Keratinocyte (primary cell): ENCODE measurements at regions not wholly inside any gene's neighbourhood (a gene's known extent, or its start where the extent isn't known, plus 50 kb on each side); places are given as distances from the start of the nearest gene placed in this dataset.

Experiments used
- EZH2 ChIP-seq: IDR thresholded peaks from one replicate; pipeline ENCODE4 v1.6.1; 2012; ENCODE audit warnings: inconsistent platforms, mild to moderate bottlenecking, low read length, moderate library complexity
- TF ChIP-seq, protein P1 (sequence below), 3 experiments: IDR thresholded peaks in 1 of 3; conservative IDR thresholded peaks in 1 of 3; optimal IDR thresholded peaks in 1 of 3; 2 replicates in 2 of 3; 3 replicates in 1 of 3; pipeline versions ENCODE3 to v1.5.1; 2011; ENCODE audit warnings: low read length in 3 of 3, mild to moderate bottlenecking in 3 of 3, moderate library complexity in 2 of 3, control low read depth in 1 of 3, inconsistent platforms in 1 of 3; ENCODE audit not compliant: insufficient read depth in 2 of 3; ENCODE audit errors: extremely low read depth in 1 of 3

DNA sequence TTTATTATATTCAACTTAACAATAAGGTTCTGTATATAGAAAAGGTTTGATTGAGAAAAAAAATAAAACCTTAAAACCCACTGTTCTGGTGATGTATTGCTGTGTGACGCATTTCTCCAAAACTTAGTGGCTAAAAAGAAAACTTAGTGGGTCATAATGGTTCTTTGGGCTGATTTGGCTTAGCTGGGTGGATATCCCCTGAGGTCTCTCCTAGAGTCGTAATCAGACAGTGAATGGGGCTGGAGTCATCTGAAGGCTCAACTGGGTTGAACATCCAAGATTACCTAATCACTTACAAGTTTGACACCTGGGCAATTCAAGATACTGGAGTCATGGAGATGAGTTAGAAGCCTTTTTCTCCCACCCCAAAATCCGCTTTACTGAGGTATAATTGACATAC is 111.6 kb upstream of the TBL1XR1 start:
- TF ChIP-seq, protein P1, sequence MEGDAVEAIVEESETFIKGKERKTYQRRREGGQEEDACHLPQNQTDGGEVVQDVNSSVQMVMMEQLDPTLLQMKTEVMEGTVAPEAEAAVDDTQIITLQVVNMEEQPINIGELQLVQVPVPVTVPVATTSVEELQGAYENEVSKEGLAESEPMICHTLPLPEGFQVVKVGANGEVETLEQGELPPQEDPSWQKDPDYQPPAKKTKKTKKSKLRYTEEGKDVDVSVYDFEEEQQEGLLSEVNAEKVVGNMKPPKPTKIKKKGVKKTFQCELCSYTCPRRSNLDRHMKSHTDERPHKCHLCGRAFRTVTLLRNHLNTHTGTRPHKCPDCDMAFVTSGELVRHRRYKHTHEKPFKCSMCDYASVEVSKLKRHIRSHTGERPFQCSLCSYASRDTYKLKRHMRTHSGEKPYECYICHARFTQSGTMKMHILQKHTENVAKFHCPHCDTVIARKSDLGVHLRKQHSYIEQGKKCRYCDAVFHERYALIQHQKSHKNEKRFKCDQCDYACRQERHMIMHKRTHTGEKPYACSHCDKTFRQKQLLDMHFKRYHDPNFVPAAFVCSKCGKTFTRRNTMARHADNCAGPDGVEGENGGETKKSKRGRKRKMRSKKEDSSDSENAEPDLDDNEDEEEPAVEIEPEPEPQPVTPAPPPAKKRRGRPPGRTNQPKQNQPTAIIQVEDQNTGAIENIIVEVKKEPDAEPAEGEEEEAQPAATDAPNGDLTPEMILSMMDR (optimal IDR thresholded peaks at IDR 0.05 in 1 of 3, IDR thresholded peaks at IDR 0.05 in 1 of 3, conservative IDR thresholded peaks at IDR 0.05 in 1 of 3; ENCODE audit: extremely low read depth in 1 of 3, insufficient read depth in 2 of 3, low read length in 3 of 3), result no peak
- TF ChIP-seq EZH2, result no peak
